DND-41 (cell line): ENCODE measurements at regions not wholly inside any gene's neighbourhood (a gene's known extent, or its start where the extent isn't known, plus 50 kb on each side); places are given as distances from the start of the nearest gene placed in this dataset.

ENCODE experiments used
- EZH2 ChIP-seq: IDR thresholded peaks from 3 replicates; pipeline ENCODE4 v1.6.1; 2012; ENCODE audit warnings: borderline replicate concordance, low read depth, mild to moderate bottlenecking, moderate library complexity, low read length, inconsistent platforms; ENCODE audit not compliant: severe bottlenecking
- TF ChIP-seq, protein P1 (sequence below): IDR thresholded peaks from 2 replicates; pipeline ENCODE4 v1.5.1; 2012; ENCODE audit warnings: borderline replicate concordance, low read length, moderate library complexity, mild to moderate bottlenecking; ENCODE audit not compliant: poor library complexity, severe bottlenecking; ENCODE audit errors: extremely low read depth

GRCh38 chr10:108755646-108756045 is 1167.7 kb downstream of the XPNPEP1 start:
- TF ChIP-seq, protein P1, sequence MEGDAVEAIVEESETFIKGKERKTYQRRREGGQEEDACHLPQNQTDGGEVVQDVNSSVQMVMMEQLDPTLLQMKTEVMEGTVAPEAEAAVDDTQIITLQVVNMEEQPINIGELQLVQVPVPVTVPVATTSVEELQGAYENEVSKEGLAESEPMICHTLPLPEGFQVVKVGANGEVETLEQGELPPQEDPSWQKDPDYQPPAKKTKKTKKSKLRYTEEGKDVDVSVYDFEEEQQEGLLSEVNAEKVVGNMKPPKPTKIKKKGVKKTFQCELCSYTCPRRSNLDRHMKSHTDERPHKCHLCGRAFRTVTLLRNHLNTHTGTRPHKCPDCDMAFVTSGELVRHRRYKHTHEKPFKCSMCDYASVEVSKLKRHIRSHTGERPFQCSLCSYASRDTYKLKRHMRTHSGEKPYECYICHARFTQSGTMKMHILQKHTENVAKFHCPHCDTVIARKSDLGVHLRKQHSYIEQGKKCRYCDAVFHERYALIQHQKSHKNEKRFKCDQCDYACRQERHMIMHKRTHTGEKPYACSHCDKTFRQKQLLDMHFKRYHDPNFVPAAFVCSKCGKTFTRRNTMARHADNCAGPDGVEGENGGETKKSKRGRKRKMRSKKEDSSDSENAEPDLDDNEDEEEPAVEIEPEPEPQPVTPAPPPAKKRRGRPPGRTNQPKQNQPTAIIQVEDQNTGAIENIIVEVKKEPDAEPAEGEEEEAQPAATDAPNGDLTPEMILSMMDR = no peak
- no peak for TF ChIP-seq EZH2
